K562 (cell line): ENCODE measurements at regions not wholly inside any gene's neighbourhood (a gene's known extent, or its start where the extent isn't known, plus 50 kb on each side); places are given as distances from the start of the nearest gene placed in this dataset.

Experiments
- ATAC-seq: fragments of 200-7000 bp; cut with Tn5 transposase; 3 replicates; pipeline ENCODE4 v1.9.1; 2020; ENCODE audit warnings: moderate library complexity
- BruUV-seq: library from RNA; stranded (reverse); fragments of 400-500 nt; replicated peaks from 2 replicates; lab custom pipeline; 2021; lab: Mats Ljungman, UMichigan
- CTCF ChIA-PET: fragments of 300-600 bp; formaldehyde crosslinking; extraction: SDS; loops from one replicate; lab custom pipeline; 2021; ENCODE audit warnings: low intra/inter-chr PET ratio; lab: Yijun Ruan, JAX
- POLR2A ChIA-PET: fragments of 300-600, 350-650 bp; sonication (Branson Sonifier 250); formaldehyde crosslinking; extraction: SDS; loops from one replicate; lab custom pipeline; 2021; ENCODE audit warnings: antibody characterized with exemption, inconsistent platforms; lab: Yijun Ruan, JAX
- DNase-seq, 4 experiments: peaks; one replicate each; pipeline versions ENCODE4 v3.0.0 to v3.0.0-alpha.2; 2011 to 2018; ENCODE audit warnings: low spot score in 3 of 4, mixed read lengths in 3 of 4; ENCODE audit errors: extremely low read depth in 1 of 4
- FAIRE-seq: peaks from 2 replicates; lab custom pipeline; 2011; peaks lifted over from hg19 to GRCh38; lab: Jason Lieb, UNC
- H2AFZ ChIP-seq: 2 replicates; pipeline ENCODE4 v1.6.0; 2011; ENCODE audit warnings: low read depth, low read length, control low read depth, inconsistent platforms
- H3K27ac ChIP-seq: fragments of 200-600 bp; 3 replicates; pipeline ENCODE4 v1.8.0; 2011; ENCODE audit warnings: low read depth, mild to moderate bottlenecking, control low read depth, inconsistent platforms, low read length, moderate library complexity, mixed read lengths; ENCODE audit errors: extremely low read depth
- H3K27me3 ChIP-seq, 2 experiments: fragments of 300-600 bp in 1 of 2; 2 replicates in 1 of 2; 3 replicates in 1 of 2; pipeline versions ENCODE4 v1.6.0 to v1.8.0; 2011; ENCODE audit warnings: inconsistent platforms in 2 of 2, low read length in 2 of 2, mild to moderate bottlenecking in 1 of 2, mixed read lengths in 1 of 2, moderate library complexity in 1 of 2; ENCODE audit not compliant: control insufficient read depth in 2 of 2, insufficient read depth in 2 of 2
- H3K36me3 ChIP-seq: fragments of 300-600 bp; 3 replicates; pipeline ENCODE4 v1.8.0; 2011; ENCODE audit warnings: mild to moderate bottlenecking, low read length, inconsistent platforms; ENCODE audit not compliant: control insufficient read depth, insufficient read depth
- H3K4me1 ChIP-seq, 2 experiments: fragments of 200-600 bp in 1 of 2; replicated peaks in 1 of 2; 2 replicates in 1 of 2; 3 replicates in 1 of 2; pipeline versions ENCODE4 v1.5.1 to v1.8.0; 2011; ENCODE audit warnings: inconsistent platforms in 2 of 2, low read length in 2 of 2, mild to moderate bottlenecking in 1 of 2, mixed read lengths in 1 of 2, moderate library complexity in 1 of 2; ENCODE audit not compliant: control insufficient read depth in 2 of 2, insufficient read depth in 2 of 2
- H3K4me2 ChIP-seq: 2 replicates; pipeline ENCODE4 v1.6.1; 2011; ENCODE audit warnings: low read length, control low read depth, inconsistent platforms, mixed read lengths; ENCODE audit not compliant: insufficient read depth
- H3K4me3 ChIP-seq: fragments of 200-600 bp; sonication (generic), shearing (Covaris generic); 2 replicates; pipeline ENCODE4 v1.5.1; 2016; ENCODE audit warnings: control low read depth, inconsistent platforms
- H3K79me2 ChIP-seq: fragments of 200-600 bp; 3 replicates; pipeline ENCODE4 v1.8.0; 2011; ENCODE audit warnings: low read length, inconsistent platforms; ENCODE audit not compliant: control insufficient read depth, insufficient read depth
- H3K9ac ChIP-seq, 2 experiments: 2 replicates each; pipeline versions ENCODE4 v1.6.0 to v1.6.1; 2011; ENCODE audit warnings: low read depth in 2 of 2, low read length in 2 of 2, control low read depth in 1 of 2, inconsistent platforms in 1 of 2, mild to moderate bottlenecking in 1 of 2, mixed read lengths in 1 of 2; ENCODE audit not compliant: insufficient read depth in 1 of 2
- H3K9me1 ChIP-seq: one replicate; pipeline ENCODE4 v1.6.0; 2011; ENCODE audit warnings: inconsistent platforms, mild to moderate bottlenecking, low read length, moderate library complexity; ENCODE audit not compliant: control insufficient read depth, insufficient read depth
- H3K9me3 ChIP-seq: replicated peaks from 2 replicates; pipeline ENCODE4 v1.5.1; 2011; ENCODE audit warnings: low read depth, low read length, inconsistent platforms; ENCODE audit not compliant: control insufficient read depth, insufficient read depth
- H4K20me1 ChIP-seq: replicated peaks from 2 replicates; pipeline ENCODE4 v1.6.1; 2011; ENCODE audit warnings: low read length, inconsistent platforms, mixed read lengths; ENCODE audit not compliant: control insufficient read depth, insufficient read depth
- ARID3A ChIP-seq: IDR thresholded peaks from 2 replicates; pipeline ENCODE4 v1.6.1; 2012; ENCODE audit warnings: low read depth, low read length, improper control_type of control experiment, borderline replicate concordance
- ATF1 ChIP-seq, 2 experiments: fragments of 450-650 bp in 1 of 2; IDR thresholded peaks; 2 replicates each; pipeline ENCODE4 v1.6.1; 2016; ENCODE audit warnings: missing compliant biosample characterization in 1 of 2, missing genetic modification characterization in 1 of 2
- E2F4 ChIP-seq: sonication (generic); formaldehyde crosslinking; IDR thresholded peaks from 2 replicates; pipeline ENCODE4 v1.8.0; 2022; ENCODE audit warnings: mild to moderate bottlenecking, low read depth, missing genetic modification reagents
- HEY1 ChIP-seq: fragments of 250-450 bp; sonication (Bioruptor Pico); IDR thresholded peaks from 2 replicates; pipeline ENCODE4 v1.5.0; 2020; ENCODE audit warnings: mild to moderate bottlenecking, moderate library complexity, borderline replicate concordance
- HNRNPH1 ChIP-seq: fragments of 200-400 bp; formaldehyde crosslinking; optimal IDR thresholded peaks from 2 replicates; pipeline ENCODE3; 2017; ENCODE audit warnings: low read depth, mild to moderate bottlenecking, low read length, moderate library complexity
- KDM4B ChIP-seq, 2 experiments: fragments of 450-650 bp in 1 of 2; sonication (generic) in 1 of 2; IDR thresholded peaks; 2 replicates each; pipeline ENCODE4 v1.6.1; 2016 to 2017; ENCODE audit warnings: borderline replicate concordance in 2 of 2, antibody characterized with exemption in 1 of 2, low read depth in 1 of 2, mild to moderate bottlenecking in 1 of 2
- KHSRP ChIP-seq: fragments of 450-650 bp; IDR thresholded peaks from 2 replicates; pipeline ENCODE4 v1.6.1; 2017
- NCOA4 ChIP-seq: fragments of 450-650 bp; IDR thresholded peaks from 2 replicates; pipeline ENCODE4 v1.6.1; 2018; ENCODE audit warnings: mild to moderate bottlenecking; ENCODE audit not compliant: partially characterized antibody
- POLR3G ChIP-seq: IDR thresholded peaks from 2 replicates; pipeline ENCODE4 v1.6.1; 2011; ENCODE audit not compliant: insufficient read length, insufficient replicate concordance; ENCODE audit errors: extremely low read depth
- POU5F1 ChIP-seq: fragments of 150-350 bp; IDR thresholded peaks from 2 replicates; pipeline ENCODE4 v1.6.1; 2014; ENCODE audit warnings: borderline replicate concordance, low read length, low read depth, mild to moderate bottlenecking; ENCODE audit not compliant: partially characterized antibody
- TFAM ChIP-seq: fragments of 250-450 bp; sonication (Bioruptor Pico); conservative IDR thresholded peaks from 2 replicates; pipeline ENCODE4 v1.5.0; 2021; ENCODE audit warnings: mild to moderate bottlenecking, moderate library complexity
- THRAP3 ChIP-seq: fragments of 450-650 bp; IDR thresholded peaks from 2 replicates; pipeline ENCODE4 v1.6.1; 2016; ENCODE audit warnings: mild to moderate bottlenecking, inconsistent platforms, borderline replicate concordance
- WHSC1 ChIP-seq: IDR thresholded peaks from one replicate; pipeline ENCODE4 v1.6.1; 2012; ENCODE audit warnings: low read length, control low read depth, inconsistent platforms
- ZNF140 ChIP-seq: fragments of 250-450 bp; sonication (Bioruptor Pico); IDR thresholded peaks from 2 replicates; pipeline ENCODE4 v1.8.0; 2021; ENCODE audit warnings: moderate library complexity, mild to moderate bottlenecking, inconsistent platforms
- ZNF639 ChIP-seq, 2 experiments: fragments of 200-800 bp in 1 of 2; sonication (Bioruptor generic) in 1 of 2; sonication (generic) in 1 of 2; formaldehyde crosslinking in 1 of 2; IDR thresholded peaks in 1 of 2; conservative IDR thresholded peaks in 1 of 2; 2 replicates each; pipeline versions ENCODE4 v1.5.0 to v1.6.1; 2016 to 2020; ENCODE audit warnings: missing compliant biosample characterization in 1 of 2, missing genetic modification characterization in 1 of 2, missing genetic modification reagents in 1 of 2
- ZNF699 ChIP-seq: fragments of 250-450 bp; sonication (Bioruptor Pico); IDR thresholded peaks from 2 replicates; pipeline ENCODE4 v1.8.0; 2021; ENCODE audit warnings: mild to moderate bottlenecking, moderate library complexity; ENCODE audit not compliant: insufficient replicate concordance
- WGBS: fragments of 100-300 bp; shearing (Covaris generic); methylation state at CpG from one replicate; pipeline ENCODE4 v1.1.6; 2016; ENCODE audit warnings: low coverage, mixed read lengths; ENCODE audit not compliant: insufficient coverage; ENCODE audit errors: missing lambda C conversion rate; 5-methylcytosine and 5-hydroxymethylcytosine counted together
- in situ Hi-C: fragments of 300-500 bp; cut with MboI; formaldehyde crosslinking; loops from 4 replicates; pipeline ENCODE4 v1.15.0; 2018; ENCODE audit warnings: inconsistent platforms, mixed read lengths
- intact Hi-C: fragments of 100-400 bp; cut with micrococcal nuclease; formaldehyde crosslinking; loops from 2 replicates; pipeline ENCODE4 v1.14.2; 2022

GRCh38 chr19:20349206-20349605, 182.2 kb downstream of the ZNF486 start:
- Histone ChIP-seq H3K27me3 (no peaks in the 10 kb centered on the region), H3K4me3 (no peak overlapping the region), H3K4me1 (no peaks in the 10 kb centered on the region), H2AFZ (no peak overlapping the region), H3K9ac (no peak overlapping the region), H3K9me3 (no peaks in the 10 kb centered on the region), H4K20me1 (no peaks in the 10 kb centered on the region), H3K9me1 (no peaks in the 10 kb centered on the region), H3K4me2 (no peak overlapping the region), H3K79me2 (no peaks in the 10 kb centered on the region), H3K27ac (no peak overlapping the region), H3K36me3 (no peaks in the 10 kb centered on the region)
- CTCF ChIA-PET = no interaction called here
- POLR2A ChIA-PET = no interaction called here
- intact Hi-C loops (no loop called here), in situ Hi-C loops (no loop called here)
- no peak for DNase-seq
- 0% methylated on average over 2 of the region's 2 CpGs for WGBS
- no peak for FAIRE-seq
- BruUV-seq = no TSS peak
- no peak for ATAC-seq
- TF ChIP-seq TFAM (CRISPR knock-in tag) (no peak), KHSRP (no peak), WHSC1 (no peak), HEY1 (CRISPR knock-in tag) (no peak), HNRNPH1 (no peak), KDM4B (IDR thresholded peaks at IDR 0.05; ENCODE audit: borderline replicate concordance in 2 of 2, low read depth in 1 of 2) (no peak), POU5F1 (no peak), ZNF699 (CRISPR knock-in tag) (no peak), THRAP3 (no peak), POLR3G (no peak), ATF1 (CRISPR knock-in tag; IDR thresholded peaks at IDR 0.05) (no peak), ATF1 (tag; IDR thresholded peaks at IDR 0.05) (no peak), ZNF639 (CRISPR knock-in tag; conservative IDR thresholded peaks at IDR 0.05 in 1 of 2, IDR thresholded peaks at IDR 0.05 in 1 of 2) (no peak), ZNF140 (CRISPR knock-in tag) (no peak), E2F4 (CRISPR knock-in tag) (no peak), ARID3A (no peak), NCOA4 (no peak)
- TF ChIP-seq, all 486 proteins: peak for 0
